IMR-90 (cell line): ENCODE measurements at regions not wholly inside any gene's neighbourhood (a gene's known extent, or its start where the extent isn't known, plus 50 kb on each side); places are given as distances from the start of the nearest gene placed in this dataset.

Experiments
- ATAC-seq: fragments of 200-7000 bp; cut with Tn5 transposase; 2 replicates; pipeline ENCODE4 v1.9.1; 2020; ENCODE audit warnings: low read depth, mild to moderate bottlenecking, moderate library complexity
- BruUV-seq: library from RNA; stranded (reverse); fragments of 400-500 nt; replicated peaks from 2 replicates; lab custom pipeline; 2021; lab: Mats Ljungman, UMichigan
- CTCF ChIA-PET: fragments of 300-600 bp; formaldehyde crosslinking; extraction: SDS; loops from one replicate; lab custom pipeline; 2021; ENCODE audit warnings: antibody characterized with exemption; lab: Yijun Ruan, JAX
- POLR2A ChIA-PET: fragments of 300-600 bp; sonication (Branson Sonifier 250); formaldehyde crosslinking; loops from one replicate; lab custom pipeline; 2022; ENCODE audit warnings: antibody characterized with exemption; ENCODE audit not compliant: unreplicated experiment; lab: Charles Lee
- DNase-seq: peaks from one replicate; pipeline ENCODE4 v3.0.0; 2013
- H2AFZ ChIP-seq: replicated peaks from 2 replicates; pipeline ENCODE3; 2013; ENCODE audit warnings: low read length, mild to moderate bottlenecking; ENCODE audit not compliant: poor library complexity
- H2AK5ac ChIP-seq: 2 replicates; pipeline ENCODE4 v1.6.1; 2013; ENCODE audit warnings: low read depth, low read length, inconsistent platforms
- H2AK9ac ChIP-seq: replicated peaks from 2 replicates; pipeline ENCODE3; 2013; ENCODE audit warnings: mild to moderate bottlenecking, low read depth, low read length, moderate library complexity; ENCODE audit not compliant: poor library complexity
- H2BK120ac ChIP-seq: 2 replicates; pipeline ENCODE4 v1.6.1; 2013; ENCODE audit warnings: low read depth, low read length, inconsistent platforms
- H2BK15ac ChIP-seq: 3 replicates; pipeline ENCODE4 v1.6.1; 2013; ENCODE audit warnings: low read depth, low read length, inconsistent platforms
- H2BK20ac ChIP-seq: 2 replicates; pipeline ENCODE4 v1.6.1; 2013; ENCODE audit warnings: low read depth, mild to moderate bottlenecking, inconsistent platforms, low read length, moderate library complexity
- H2BK5ac ChIP-seq: 2 replicates; pipeline ENCODE4 v1.6.1; 2013; ENCODE audit warnings: mild to moderate bottlenecking, low read depth, low read length, inconsistent platforms; ENCODE audit not compliant: poor library complexity, severe bottlenecking
- H3K14ac ChIP-seq: replicated peaks from 2 replicates; pipeline ENCODE4 v1.6.1; 2013; ENCODE audit warnings: low read depth, low read length, inconsistent platforms
- H3K18ac ChIP-seq: 2 replicates; pipeline ENCODE4 v1.6.1; 2013; ENCODE audit warnings: low read depth, low read length, control low read depth
- H3K23ac ChIP-seq: 2 replicates; pipeline ENCODE4 v1.6.1; 2013; ENCODE audit warnings: low read depth, low read length, inconsistent platforms
- H3K27ac ChIP-seq: 2 replicates; pipeline ENCODE4 v1.5.1; 2013; ENCODE audit warnings: mild to moderate bottlenecking, control low read depth, low read length; ENCODE audit not compliant: insufficient read depth
- H3K27me3 ChIP-seq: 2 replicates; pipeline ENCODE4 v1.6.1; 2013; ENCODE audit warnings: low read length; ENCODE audit not compliant: control insufficient read depth, insufficient read depth
- H3K36me3 ChIP-seq: 2 replicates; pipeline ENCODE4 v1.6.1; 2013; ENCODE audit warnings: low read length, mixed read lengths; ENCODE audit not compliant: control insufficient read depth, insufficient read depth
- H3K4ac ChIP-seq: 2 replicates; pipeline ENCODE4 v1.6.1; 2013; ENCODE audit warnings: low read depth, low read length, inconsistent platforms
- H3K4me1 ChIP-seq: 2 replicates; pipeline ENCODE4 v1.6.1; 2013; ENCODE audit warnings: low read length, mixed read lengths; ENCODE audit not compliant: control insufficient read depth, insufficient read depth
- H3K4me2 ChIP-seq: 2 replicates; pipeline ENCODE4 v1.6.1; 2013; ENCODE audit warnings: low read depth, mild to moderate bottlenecking, control low read depth, low read length, moderate library complexity
- H3K4me3 ChIP-seq: 2 replicates; pipeline ENCODE4 v1.5.1; 2013; ENCODE audit warnings: low read depth, mild to moderate bottlenecking, control low read depth, low read length, moderate library complexity; ENCODE audit not compliant: insufficient read depth
- H3K56ac ChIP-seq: 2 replicates; pipeline ENCODE4 v1.6.1; 2013; ENCODE audit warnings: low read length, inconsistent platforms; ENCODE audit not compliant: insufficient read depth; ENCODE audit errors: extremely low read depth
- H3K79me1 ChIP-seq, 2 experiments: 2 replicates each; pipeline ENCODE4 v1.6.1; 2013; ENCODE audit warnings: low read length in 2 of 2, inconsistent platforms in 1 of 2, low read depth in 1 of 2
- H3K9ac ChIP-seq: 2 replicates; pipeline ENCODE4 v1.6.1; 2013; ENCODE audit warnings: low read depth, low read length, control low read depth
- H3K9me1 ChIP-seq: 2 replicates; pipeline ENCODE4 v1.6.1; 2013; ENCODE audit warnings: low read length, inconsistent platforms; ENCODE audit not compliant: insufficient read depth
- H3K9me3 ChIP-seq: 2 replicates; pipeline ENCODE4 v1.6.1; 2013; ENCODE audit warnings: low read length; ENCODE audit not compliant: control insufficient read depth, insufficient read depth
- H4K20me1 ChIP-seq: 2 replicates; pipeline ENCODE4 v1.6.1; 2013; ENCODE audit warnings: low read length, inconsistent platforms; ENCODE audit not compliant: insufficient read depth
- H4K5ac ChIP-seq: 2 replicates; pipeline ENCODE4 v1.6.1; 2013; ENCODE audit warnings: mild to moderate bottlenecking, low read depth, low read length, control low read depth
- H4K8ac ChIP-seq, 2 experiments: 2 replicates each; pipeline ENCODE4 v1.6.1; 2013; ENCODE audit warnings: low read depth in 2 of 2, low read length in 2 of 2, control low read depth in 1 of 2, inconsistent platforms in 1 of 2
- H4K91ac ChIP-seq: 2 replicates; pipeline ENCODE4 v1.6.1; 2013; ENCODE audit warnings: low read depth, low read length, inconsistent platforms; ENCODE audit not compliant: insufficient read depth
- MAZ ChIP-seq: IDR thresholded peaks from 2 replicates; pipeline ENCODE4 v1.6.1; 2012; ENCODE audit warnings: low read depth, mild to moderate bottlenecking, low read length, improper control_type of control experiment, moderate library complexity, borderline replicate concordance
- MXI1 ChIP-seq: IDR thresholded peaks from 2 replicates; pipeline ENCODE4 v1.6.1; 2012; ENCODE audit warnings: low read depth, mild to moderate bottlenecking, low read length, moderate library complexity, borderline replicate concordance
- RAD21 ChIP-seq: IDR thresholded peaks from 2 replicates; pipeline ENCODE4 v1.6.1; 2012; ENCODE audit warnings: low read length, improper control_type of control experiment
- RFX5 ChIP-seq: IDR thresholded peaks from 2 replicates; pipeline ENCODE4 v1.8.0; 2012; ENCODE audit warnings: low read depth, mild to moderate bottlenecking, low read length, moderate library complexity
- WGBS, 2 experiments: methylation state at CpG; one replicate each; pipeline versions ENCODE4 v1.1.5 to v1.1.7; 2013; ENCODE audit warnings: missing lambda C conversion rate in 2 of 2; ENCODE audit not compliant: insufficient read length in 1 of 2; ENCODE audit errors: extremely low coverage in 2 of 2; 5-methylcytosine and 5-hydroxymethylcytosine counted together
- dilution Hi-C: fragments of 300-500 bp; cut with HindIII; formaldehyde crosslinking; loops from one replicate; pipeline ENCODE4 v1.14.3; 2018; ENCODE audit warnings: low sequenced_read_pairs; ENCODE audit not compliant: unreplicated experiment
- in situ Hi-C: fragments of 300-500 bp; cut with MboI; formaldehyde crosslinking; loops from 3 replicates; pipeline ENCODE4 v1.14.3; 2019; ENCODE audit warnings: low sequenced_read_pairs, inconsistent platforms, mixed read lengths
- intact Hi-C: fragments of 100-400 bp; cut with micrococcal nuclease; formaldehyde crosslinking; loops from 2 replicates; pipeline ENCODE4 v1.10.0; 2022
- TF ChIP-seq, protein P1 (sequence below): fragments of 150-350 bp; IDR thresholded peaks from 2 replicates; pipeline ENCODE4 v1.6.1; 2016; ENCODE audit warnings: low read depth, mild to moderate bottlenecking, low read length, moderate library complexity, borderline replicate concordance

DNA sequence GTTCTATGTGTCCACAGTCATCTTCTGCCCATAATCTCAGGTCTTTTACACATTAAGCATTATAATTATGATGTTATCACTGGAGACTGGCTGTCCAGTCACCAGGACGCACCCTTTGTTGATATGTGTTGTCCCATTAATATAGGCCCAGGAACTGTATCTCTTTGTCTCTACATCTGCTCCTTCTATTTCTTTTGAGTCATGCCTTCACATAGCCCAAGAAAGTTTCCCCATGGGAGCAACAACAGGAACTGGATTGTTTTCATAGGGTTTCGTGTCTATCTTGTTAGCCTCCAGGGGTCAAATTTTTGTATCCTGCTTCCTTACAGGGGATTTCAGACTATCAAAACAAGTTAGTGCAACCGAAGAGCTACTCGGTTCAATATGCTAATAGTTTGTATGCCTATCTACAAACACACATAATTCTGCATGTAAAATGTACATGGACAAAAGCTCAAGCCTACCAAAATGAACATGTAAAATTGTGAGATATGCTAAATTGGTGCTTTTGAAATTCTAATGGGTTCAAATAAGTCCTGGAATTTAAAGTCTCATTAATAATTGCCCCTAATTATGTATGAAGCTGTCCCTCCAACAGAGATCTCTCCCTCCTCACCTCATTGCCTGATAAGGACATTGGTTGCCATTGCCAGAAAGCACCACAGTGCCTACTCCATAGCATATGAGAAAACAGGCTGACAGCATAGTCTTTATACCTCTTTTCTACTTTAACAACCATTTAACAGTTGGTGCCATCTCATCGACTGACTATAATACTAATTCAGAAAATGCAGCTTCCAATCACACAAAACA is 99.8 kb upstream of the DIO2 start:
- Histone ChIP-seq H3K27ac (no peak overlapping the region), H3K9ac (no peak overlapping the region), H2BK120ac (peak overlapping the region; percentile 12; the same call in 1 of the 2 replicates), H2AK5ac (no peak overlapping the region), H2AK9ac (no peak overlapping the region), H3K9me1 (no peaks in the 10 kb centered on the region), H3K79me1 (no peaks in the 10 kb centered on the region), H3K4me1 (peaks cover 4% of the 10 kb centered on the region; the same call in 1 of the 2 replicates), H3K56ac (no peak overlapping the region), H4K91ac (no peak overlapping the region), H3K4me3 (no peak overlapping the region), H3K36me3 (no peaks in the 10 kb centered on the region), H3K4me2 (no peak overlapping the region), H3K23ac (no peak overlapping the region), H3K18ac (0 out of 2 replicates have a peak overlapping the region, but pooled peaks have one; percentile 32), H4K8ac (no peak overlapping the region), H3K27me3 (no peaks in the 10 kb centered on the region), H2BK15ac (no peak overlapping the region; the same call in 2 of the 3 replicates), H3K14ac (no peak overlapping the region; the same call in 1 of the 2 replicates), H4K5ac (no peak overlapping the region), H2BK5ac (no peak overlapping the region), H3K4ac (no peak overlapping the region), H3K9me3 (no peaks in the 10 kb centered on the region), H2BK20ac (peak overlapping the region; percentile 47; the same call in 1 of the 2 replicates), H2AFZ (no peak overlapping the region), H4K20me1 (no peaks in the 10 kb centered on the region)
- 0% methylated on average over 1 of the region's 5 CpGs; no CpG with 5 or more reads in 1 of the 2 experiments for WGBS, 2 experiments
- DNase-seq (peak; percentile 25), ATAC-seq (no peak)
- TF ChIP-seq RAD21 = no peak
- no peak for TF ChIP-seq MXI1
- TF ChIP-seq, protein P1, sequence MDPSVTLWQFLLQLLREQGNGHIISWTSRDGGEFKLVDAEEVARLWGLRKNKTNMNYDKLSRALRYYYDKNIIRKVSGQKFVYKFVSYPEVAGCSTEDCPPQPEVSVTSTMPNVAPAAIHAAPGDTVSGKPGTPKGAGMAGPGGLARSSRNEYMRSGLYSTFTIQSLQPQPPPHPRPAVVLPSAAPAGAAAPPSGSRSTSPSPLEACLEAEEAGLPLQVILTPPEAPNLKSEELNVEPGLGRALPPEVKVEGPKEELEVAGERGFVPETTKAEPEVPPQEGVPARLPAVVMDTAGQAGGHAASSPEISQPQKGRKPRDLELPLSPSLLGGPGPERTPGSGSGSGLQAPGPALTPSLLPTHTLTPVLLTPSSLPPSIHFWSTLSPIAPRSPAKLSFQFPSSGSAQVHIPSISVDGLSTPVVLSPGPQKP = no peak
- no peak for TF ChIP-seq RFX5
- TF ChIP-seq MAZ = no peak
- dilution Hi-C loops = no loop called here
- BruUV-seq = no TSS peak
- ChIA-PET POLR2A (no interaction called here), CTCF (interaction anchor here (0.5 to 1.3 kb wide), 2 partner anchors 39 to 97 kb away, joined by 3 to 4 read pairs; no protein-coding TSS in a partner anchor)
- in situ Hi-C loops = no loop called here
- intact Hi-C loops = no loop called here
